ENCODE measurements at regions not wholly inside any gene's neighbourhood (a gene's known extent, or its start where the extent isn't known, plus 50 kb on each side); places are given as distances from the start of the nearest gene placed in this dataset.

DNA sequence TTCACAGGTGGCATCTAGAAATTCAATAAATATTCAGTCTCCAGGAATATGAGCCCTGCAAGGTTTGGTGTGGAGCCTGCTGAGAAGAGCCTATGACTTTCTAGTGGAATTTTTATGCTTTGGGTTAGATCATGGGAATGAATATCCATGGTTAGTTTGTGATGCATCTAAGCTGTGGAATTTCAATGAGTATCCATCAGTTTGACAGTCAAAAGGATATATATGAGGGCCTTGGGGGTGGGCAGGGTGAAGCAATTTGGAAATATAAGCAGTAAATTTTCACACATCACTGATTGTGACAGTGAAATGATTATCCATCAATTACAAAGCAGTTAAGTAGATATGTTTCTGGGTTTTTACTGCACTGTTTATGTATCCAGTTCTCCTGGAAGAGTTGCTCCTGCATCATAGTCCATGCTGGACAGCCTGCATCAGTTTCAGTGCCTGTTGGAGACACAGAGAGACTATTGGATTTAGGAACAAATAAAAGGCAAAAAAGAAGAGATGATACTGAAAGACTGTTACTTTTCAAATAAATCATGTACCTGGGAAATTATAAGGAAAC, 530.8 kb downstream of the MFSD1 start:
- Histone ChIP-seq H3K27me3 (ENCODE audit: insufficient read depth, low read length) (no peaks in the 10 kb centered on the region), H3K9me3 (ENCODE audit: low read depth, low read length) (no peaks in the 10 kb centered on the region), H3K27ac (ENCODE audit: low read depth, low read length) (no peak overlapping the region), H4K20me1 (ENCODE audit: insufficient read depth, low read length) (no peaks in the 10 kb centered on the region), H3K4me2 (ENCODE audit: insufficient read depth, low read length) (no peak overlapping the region), H3K79me2 (ENCODE audit: insufficient read depth, low read length) (no peaks in the 10 kb centered on the region), H3K4me1 (ENCODE audit: insufficient read depth, low read length) (no peaks in the 10 kb centered on the region), H2AFZ (ENCODE audit: low read length) (no peak overlapping the region), H3K4me3 (ENCODE audit: insufficient read depth, low read length) (no peak overlapping the region), H3K36me3 (ENCODE audit: insufficient read depth, low read length) (no peaks in the 10 kb centered on the region)
- no peak for DNase-seq (ENCODE audit: insufficient read length, low spot score, missing footprints)
- TF ChIP-seq, protein P1, sequence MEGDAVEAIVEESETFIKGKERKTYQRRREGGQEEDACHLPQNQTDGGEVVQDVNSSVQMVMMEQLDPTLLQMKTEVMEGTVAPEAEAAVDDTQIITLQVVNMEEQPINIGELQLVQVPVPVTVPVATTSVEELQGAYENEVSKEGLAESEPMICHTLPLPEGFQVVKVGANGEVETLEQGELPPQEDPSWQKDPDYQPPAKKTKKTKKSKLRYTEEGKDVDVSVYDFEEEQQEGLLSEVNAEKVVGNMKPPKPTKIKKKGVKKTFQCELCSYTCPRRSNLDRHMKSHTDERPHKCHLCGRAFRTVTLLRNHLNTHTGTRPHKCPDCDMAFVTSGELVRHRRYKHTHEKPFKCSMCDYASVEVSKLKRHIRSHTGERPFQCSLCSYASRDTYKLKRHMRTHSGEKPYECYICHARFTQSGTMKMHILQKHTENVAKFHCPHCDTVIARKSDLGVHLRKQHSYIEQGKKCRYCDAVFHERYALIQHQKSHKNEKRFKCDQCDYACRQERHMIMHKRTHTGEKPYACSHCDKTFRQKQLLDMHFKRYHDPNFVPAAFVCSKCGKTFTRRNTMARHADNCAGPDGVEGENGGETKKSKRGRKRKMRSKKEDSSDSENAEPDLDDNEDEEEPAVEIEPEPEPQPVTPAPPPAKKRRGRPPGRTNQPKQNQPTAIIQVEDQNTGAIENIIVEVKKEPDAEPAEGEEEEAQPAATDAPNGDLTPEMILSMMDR (IDR thresholded peaks at IDR 0.05; ENCODE audit: extremely low read depth, low read depth, low read length), result no peak

DNA sequence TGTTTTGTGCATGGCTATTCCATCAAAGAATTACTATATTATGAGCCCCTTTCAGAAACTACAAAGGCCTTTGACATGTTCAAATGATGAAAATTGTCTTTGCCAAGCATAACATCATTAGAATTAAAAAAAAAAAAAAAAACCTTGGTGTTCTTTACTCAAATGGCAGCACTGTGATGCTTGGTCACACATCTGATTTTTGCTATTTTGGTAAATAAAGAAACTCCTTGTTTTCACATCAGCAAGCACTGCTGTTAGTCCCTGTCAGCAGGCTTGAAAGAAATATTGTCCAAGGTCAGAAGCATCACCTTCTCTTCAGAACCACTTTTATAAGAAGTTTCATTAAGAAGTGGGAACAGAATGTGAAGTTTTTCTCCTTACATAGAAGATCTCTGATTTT, 537.3 kb downstream of the MFSD1 start:
- no peaks in the 10 kb centered on the region for H3K79me2 ChIP-seq (ENCODE audit: insufficient read depth, low read length)

DNA sequence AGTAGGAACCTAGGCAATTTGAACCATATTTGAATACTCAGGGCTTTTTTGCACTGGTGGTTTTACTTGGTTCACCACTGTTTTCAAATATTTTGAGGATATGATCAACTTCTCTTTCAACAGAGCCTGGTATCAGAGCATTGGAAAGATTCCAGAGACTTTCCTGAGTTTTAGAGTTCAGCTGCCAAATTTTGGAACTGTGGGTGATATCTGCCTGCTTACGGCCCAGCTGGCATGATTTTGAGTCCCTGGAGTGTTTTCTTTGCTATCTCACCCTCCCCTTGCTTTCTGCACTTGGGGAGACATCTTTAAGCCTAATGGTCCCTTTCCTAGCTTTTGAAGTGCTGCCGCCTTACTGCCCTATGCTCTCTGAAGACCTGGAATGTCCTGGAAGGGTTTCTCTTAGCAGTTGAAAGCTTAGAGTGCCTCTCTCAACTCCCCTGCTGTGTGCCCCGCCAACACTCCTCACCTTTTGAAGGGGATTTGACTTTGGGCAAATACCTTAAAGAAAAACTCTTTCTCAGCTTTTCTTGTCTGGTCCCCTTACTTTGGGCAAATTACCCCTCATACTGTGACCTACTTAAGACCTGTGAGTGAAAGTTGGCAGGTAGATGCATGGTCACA, 539.1 kb downstream of the MFSD1 start:
- Histone ChIP-seq H2AFZ (ENCODE audit: low read length) (no peak overlapping the region), H3K4me2 (ENCODE audit: insufficient read depth, low read length) (no peak overlapping the region), H3K27me3 (ENCODE audit: insufficient read depth, low read length) (no peaks in the 10 kb centered on the region), H3K79me2 (ENCODE audit: insufficient read depth, low read length) (no peaks in the 10 kb centered on the region), H3K9me3 (ENCODE audit: low read depth, low read length) (peaks cover 2% of the 10 kb centered on the region), H3K27ac (ENCODE audit: low read depth, low read length) (no peak overlapping the region), H3K36me3 (ENCODE audit: insufficient read depth, low read length) (no peaks in the 10 kb centered on the region), H3K4me3 (ENCODE audit: insufficient read depth, low read length) (no peak overlapping the region), H4K20me1 (ENCODE audit: insufficient read depth, low read length) (no peaks in the 10 kb centered on the region), H3K4me1 (ENCODE audit: insufficient read depth, low read length) (no peaks in the 10 kb centered on the region)
- TF ChIP-seq, protein P1 (IDR thresholded peaks at IDR 0.05; ENCODE audit: extremely low read depth, low read depth, low read length), result no peak
- DNase-seq (ENCODE audit: insufficient read length, low spot score, missing footprints), result no peak

More for the DNA sequence above, 537.3 kb downstream of the MFSD1 start:
- TF ChIP-seq, protein P1 (IDR thresholded peaks at IDR 0.05; ENCODE audit: extremely low read depth, low read depth, low read length), result no peak
- no peaks in the 10 kb centered on the region for H3K27me3 ChIP-seq (ENCODE audit: insufficient read depth, low read length)
- no peak for DNase-seq (ENCODE audit: insufficient read length, low spot score, missing footprints)
- no peak overlapping the region for H2AFZ ChIP-seq (ENCODE audit: low read length)
- H3K4me3 ChIP-seq (ENCODE audit: insufficient read depth, low read length), result no peak overlapping the region
- H3K4me1 ChIP-seq (ENCODE audit: insufficient read depth, low read length), result no peaks in the 10 kb centered on the region
- H3K27ac ChIP-seq (ENCODE audit: low read depth, low read length), result no peak overlapping the region
- H3K9me3 ChIP-seq (ENCODE audit: low read depth, low read length), result peaks cover 2% of the 10 kb centered on the region
- no peak overlapping the region for H3K4me2 ChIP-seq (ENCODE audit: insufficient read depth, low read length)
- no peaks in the 10 kb centered on the region for H4K20me1 ChIP-seq (ENCODE audit: insufficient read depth, low read length)
- no peaks in the 10 kb centered on the region for H3K36me3 ChIP-seq (ENCODE audit: insufficient read depth, low read length)

DNA sequence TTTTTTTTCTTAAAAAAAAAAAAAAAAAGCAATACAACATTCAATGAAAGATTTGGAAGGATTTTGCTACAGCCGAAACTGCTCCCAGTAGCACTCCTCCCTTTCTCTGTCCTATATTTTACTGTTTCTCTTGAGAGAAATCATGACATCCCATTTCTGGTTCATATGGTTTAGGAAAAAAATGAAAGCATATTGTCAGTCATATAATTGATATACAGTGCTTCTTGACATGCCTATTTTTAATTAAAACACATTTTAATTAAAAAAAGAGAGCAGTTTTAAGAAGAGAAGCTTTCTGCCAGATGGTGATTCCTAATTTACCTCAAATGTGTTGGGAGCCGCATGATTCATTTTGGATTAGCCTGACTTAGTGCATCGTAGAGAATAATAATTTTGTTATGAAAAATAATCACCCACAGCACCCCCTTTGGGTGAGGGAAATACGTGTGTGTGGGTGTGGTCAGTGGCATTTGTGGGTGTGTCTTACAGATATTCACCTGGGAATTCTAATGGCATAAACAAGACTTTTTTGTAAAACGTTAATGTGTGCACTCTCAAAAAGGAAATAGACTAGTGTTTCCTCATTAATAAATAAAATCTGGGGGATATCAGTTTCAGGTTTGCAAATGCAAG, 544.5 kb downstream of the MFSD1 start:
- H3K36me3 ChIP-seq (ENCODE audit: insufficient read depth, low read length), result no peaks in the 10 kb centered on the region
- DNase-seq (ENCODE audit: insufficient read length, low spot score, missing footprints), result no peak
- H3K9me3 ChIP-seq (ENCODE audit: low read depth, low read length), result peaks cover under 1% of the 10 kb centered on the region
- no peak overlapping the region for H3K4me2 ChIP-seq (ENCODE audit: insufficient read depth, low read length)
- H3K27ac ChIP-seq (ENCODE audit: low read depth, low read length), result no peak overlapping the region
- no peaks in the 10 kb centered on the region for H3K27me3 ChIP-seq (ENCODE audit: insufficient read depth, low read length)
- no peaks in the 10 kb centered on the region for H4K20me1 ChIP-seq (ENCODE audit: insufficient read depth, low read length)
- H3K4me3 ChIP-seq (ENCODE audit: insufficient read depth, low read length), result no peak overlapping the region
- H3K4me1 ChIP-seq (ENCODE audit: insufficient read depth, low read length), result no peaks in the 10 kb centered on the region
- no peaks in the 10 kb centered on the region for H3K79me2 ChIP-seq (ENCODE audit: insufficient read depth, low read length)
- H2AFZ ChIP-seq (ENCODE audit: low read length), result no peak overlapping the region
- TF ChIP-seq, protein P1 (IDR thresholded peaks at IDR 0.05; ENCODE audit: extremely low read depth, low read depth, low read length), result no peak

Measured in osteoblast (primary cell).